Suprapubic skin (tissue), 4 donors: ENCODE measurements at regions not wholly inside any gene's neighbourhood (a gene's known extent, or its start where the extent isn't known, plus 50 kb on each side); places are given as distances from the start of the nearest gene placed in this dataset.
"Not testable (repeated sequence)": the region's sequence is repeated elsewhere in the genome, so short reads cannot be mapped to it uniquely, and the experiment has no call there.

ENCODE experiments used
- DNase-seq, 2 donors: peaks; one replicate each; pipeline ENCODE4 v3.0.0-alpha.2; 2019; ENCODE audit warnings: low spot score in 2 of 2
- H3K27ac ChIP-seq: fragments of 200-600 bp; sonication (generic); one replicate; pipeline ENCODE4 v1.5.1; 2019
- H3K27me3 ChIP-seq: fragments of 200-600 bp; sonication (generic); one replicate; pipeline ENCODE4 v1.5.1; 2019
- H3K36me3 ChIP-seq: fragments of 200-600 bp; sonication (generic); one replicate; pipeline ENCODE4 v1.5.1; 2019
- H3K4me1 ChIP-seq: fragments of 200-600 bp; sonication (generic); one replicate; pipeline ENCODE4 v1.5.1; 2019
- H3K4me3 ChIP-seq: fragments of 200-600 bp; sonication (generic); one replicate; pipeline ENCODE4 v1.5.1; 2019; ENCODE audit warnings: mild to moderate bottlenecking
- H3K9me3 ChIP-seq: fragments of 200-600 bp; sonication (generic); one replicate; pipeline ENCODE4 v1.5.1; 2019
- CTCF ChIP-seq, 2 donors: fragments of 200-600 bp in 1 of 2; fragments of 450-650 bp in 1 of 2; sonication (generic) in 1 of 2; IDR thresholded peaks; one replicate each; pipeline ENCODE4 v1.5.1; 2016 to 2019; ENCODE audit warnings: antibody characterized with exemption in 2 of 2, mild to moderate bottlenecking in 1 of 2, moderate library complexity in 1 of 2
- EP300 ChIP-seq: sonication (generic); formaldehyde crosslinking; IDR thresholded peaks from one replicate; pipeline ENCODE4 v1.6.1; 2017; ENCODE audit warnings: antibody characterized with exemption
- POLR2A ChIP-seq, 2 donors: fragments of 450-650 bp; IDR thresholded peaks; one replicate each; pipeline ENCODE4 v1.6.1; 2017; ENCODE audit warnings: antibody characterized with exemption in 2 of 2, mild to moderate bottlenecking in 2 of 2, moderate library complexity in 2 of 2
- POLR2AphosphoS5 ChIP-seq, 3 donors: sonication (generic); formaldehyde crosslinking; IDR thresholded peaks; one replicate each; pipeline ENCODE4 v1.6.1; 2017; ENCODE audit warnings: antibody characterized with exemption in 3 of 3
- WGBS: methylation state at CpG from one replicate; pipeline ENCODE4 v1.1.5; 2018; 5-methylcytosine and 5-hydroxymethylcytosine counted together

GRCh38 chr1:72997624-72998023 is 715.3 kb upstream of the NEGR1 start:
- Histone ChIP-seq H3K27me3 (no peaks in the 10 kb centered on the region), H3K4me1 (no peaks in the 10 kb centered on the region), H3K36me3 (no peaks in the 10 kb centered on the region), H3K27ac (no peak overlapping the region), H3K4me3 (no peak overlapping the region), H3K9me3 (no peaks in the 10 kb centered on the region)
- DNase-seq: no peak
- 55% methylated on average over 4 of the region's 4 CpGs for WGBS
- TF ChIP-seq EP300 (no peak), POLR2A (IDR thresholded peaks at IDR 0.05) (no peak), CTCF (IDR thresholded peaks at IDR 0.05) (no peak), POLR2AphosphoS5 (IDR thresholded peaks at IDR 0.05) (no peak)

GRCh38 chr1:72997041-72997440 is 714.7 kb upstream of the NEGR1 start:
- no peak for TF ChIP-seq POLR2A (IDR thresholded peaks at IDR 0.05)
- H3K36me3 ChIP-seq: no peaks in the 10 kb centered on the region
- H3K27ac ChIP-seq: no peak overlapping the region
- H3K4me1 ChIP-seq: no peaks in the 10 kb centered on the region
- 83% methylated on average over 3 of the region's 3 CpGs for WGBS
- DNase-seq: no peak
- no peak overlapping the region for H3K4me3 ChIP-seq
- H3K9me3 ChIP-seq: no peaks in the 10 kb centered on the region
- no peaks in the 10 kb centered on the region for H3K27me3 ChIP-seq

- not testable (repeated sequence) for H3K9me3 ChIP-seq, H3K27me3 ChIP-seq, H3K4me3 ChIP-seq, H3K36me3 ChIP-seq, H3K27ac ChIP-seq, H3K4me1 ChIP-seq, DNase-seq
- 86% methylated on average over 4 of the region's 4 CpGs for WGBS
Observed at GRCh38 chr1:72987871-72988270, 705.5 kb upstream of the NEGR1 start.

- no peaks in the 10 kb centered on the region for H3K9me3 ChIP-seq
- no peak overlapping the region for H3K27ac ChIP-seq
- no peaks in the 10 kb centered on the region for H3K4me1 ChIP-seq
- WGBS: 85% methylated on average over 2 of the region's 2 CpGs
- H3K27me3 ChIP-seq: no peaks in the 10 kb centered on the region
- no peak overlapping the region for H3K4me3 ChIP-seq
- no peak for DNase-seq
- no peaks in the 10 kb centered on the region for H3K36me3 ChIP-seq
- TF ChIP-seq EP300 (no peak), POLR2A (IDR thresholded peaks at IDR 0.05) (no peak), CTCF (IDR thresholded peaks at IDR 0.05) (no peak), POLR2AphosphoS5 (IDR thresholded peaks at IDR 0.05) (no peak)
Observed at GRCh38 chr1:72986591-72987290, 704.4 kb upstream of the NEGR1 start.

GRCh38 chr1:72985024-72985423 is 702.7 kb upstream of the NEGR1 start:
- H3K27ac ChIP-seq, H3K36me3 ChIP-seq, DNase-seq, H3K9me3 ChIP-seq, H3K27me3 ChIP-seq, H3K4me1 ChIP-seq, H3K4me3 ChIP-seq: not testable (repeated sequence)
- 90% methylated on average over 11 of the region's 11 CpGs for WGBS

- H3K36me3 ChIP-seq, H3K4me1 ChIP-seq, H3K27me3 ChIP-seq, H3K9me3 ChIP-seq, H3K4me3 ChIP-seq, DNase-seq, H3K27ac ChIP-seq: not testable (repeated sequence)
- 87% methylated on average over 15 of the region's 15 CpGs for WGBS
Observed at GRCh38 chr1:72983011-72983410, 700.7 kb upstream of the NEGR1 start.

GRCh38 chr1:72969461-72969860 is 687.1 kb upstream of the NEGR1 start:
- 86% methylated on average over 1 of the region's 1 CpG for WGBS
- TF ChIP-seq POLR2AphosphoS5 (IDR thresholded peaks at IDR 0.05): no peak
- H3K4me1 ChIP-seq: no peaks in the 10 kb centered on the region
- DNase-seq: no peak
- no peaks in the 10 kb centered on the region for H3K36me3 ChIP-seq
- no peak overlapping the region for H3K4me3 ChIP-seq
- no peaks in the 10 kb centered on the region for H3K9me3 ChIP-seq
- H3K27me3 ChIP-seq: no peaks in the 10 kb centered on the region
- no peak overlapping the region for H3K27ac ChIP-seq

GRCh38 chr1:72954943-72955342 is 672.6 kb upstream of the NEGR1 start:
- no peak for DNase-seq
- H3K27ac ChIP-seq: no peak overlapping the region
- no peaks in the 10 kb centered on the region for H3K27me3 ChIP-seq
- H3K4me1 ChIP-seq: no peaks in the 10 kb centered on the region
- no peaks in the 10 kb centered on the region for H3K36me3 ChIP-seq
- TF ChIP-seq EP300 (no peak), POLR2AphosphoS5 (IDR thresholded peaks at IDR 0.05) (no peak), CTCF (IDR thresholded peaks at IDR 0.05) (no peak), POLR2A (IDR thresholded peaks at IDR 0.05) (no peak)
- H3K9me3 ChIP-seq: no peaks in the 10 kb centered on the region
- no peak overlapping the region for H3K4me3 ChIP-seq

GRCh38 chr1:72950900-72951299 is 668.6 kb upstream of the NEGR1 start:
- not testable (repeated sequence) for H3K4me1 ChIP-seq, DNase-seq, H3K9me3 ChIP-seq, H3K36me3 ChIP-seq, H3K4me3 ChIP-seq, H3K27me3 ChIP-seq, H3K27ac ChIP-seq
- 76% methylated on average over 3 of the region's 3 CpGs for WGBS
